Kidney epithelial cell (primary cell): ENCODE measurements at regions not wholly inside any gene's neighbourhood (a gene's known extent, or its start where the extent isn't known, plus 50 kb on each side); places are given as distances from the start of the nearest gene placed in this dataset.
A peak's percentile ranks its signal among the peaks of the same experiment; 100 is the strongest.
"Not testable (repeated sequence)": the region's sequence is repeated elsewhere in the genome, so short reads cannot be mapped to it uniquely, and the experiment has no call there.

Source experiments
- DNase-seq: peaks from one replicate; pipeline ENCODE4 v3.0.0-alpha.2; 2010; ENCODE audit warnings: low read depth
- H3K27me3 ChIP-seq: 2 replicates; pipeline ENCODE4 v1.6.0; 2011; ENCODE audit warnings: low read length; ENCODE audit not compliant: control insufficient read depth, insufficient read depth
- H3K36me3 ChIP-seq: 2 replicates; pipeline ENCODE4 v1.5.1; 2011; ENCODE audit warnings: low read length; ENCODE audit not compliant: control insufficient read depth, insufficient read depth
- H3K4me3 ChIP-seq: 2 replicates; pipeline ENCODE4 v1.5.1; 2011; ENCODE audit warnings: low read depth, mild to moderate bottlenecking, control low read depth, low read length
- TF ChIP-seq, protein P1 (sequence below): IDR thresholded peaks from 2 replicates; pipeline ENCODE4 v1.5.1; 2011; ENCODE audit warnings: mild to moderate bottlenecking, moderate library complexity, low read length, control low read depth, inconsistent platforms; ENCODE audit not compliant: insufficient read depth, poor library complexity, severe bottlenecking

DNA sequence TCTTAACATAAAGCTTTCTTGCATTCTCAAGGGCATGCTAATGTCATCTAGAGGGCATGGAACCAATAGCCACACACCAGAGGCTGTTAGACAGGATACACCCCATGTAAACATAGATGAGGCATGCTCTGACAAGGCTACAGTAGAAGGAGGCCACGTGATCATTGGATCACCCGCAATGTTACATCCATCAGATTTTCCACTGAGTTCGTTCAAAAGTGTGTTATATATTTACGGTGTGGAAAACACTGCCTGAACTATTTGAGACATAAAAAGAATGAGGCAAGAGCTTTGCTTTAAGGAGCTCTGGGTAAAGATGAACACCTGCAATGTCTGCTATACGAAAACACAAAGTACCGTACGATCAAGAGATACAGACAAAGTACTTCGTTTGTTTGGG is 817.5 kb upstream of the SLC10A2 start:
- no peak for DNase-seq
- H3K4me3 ChIP-seq: no peak overlapping the region
- H3K27me3 ChIP-seq: no peaks in the 10 kb centered on the region
- no peaks in the 10 kb centered on the region for H3K36me3 ChIP-seq
- TF ChIP-seq, protein P1, sequence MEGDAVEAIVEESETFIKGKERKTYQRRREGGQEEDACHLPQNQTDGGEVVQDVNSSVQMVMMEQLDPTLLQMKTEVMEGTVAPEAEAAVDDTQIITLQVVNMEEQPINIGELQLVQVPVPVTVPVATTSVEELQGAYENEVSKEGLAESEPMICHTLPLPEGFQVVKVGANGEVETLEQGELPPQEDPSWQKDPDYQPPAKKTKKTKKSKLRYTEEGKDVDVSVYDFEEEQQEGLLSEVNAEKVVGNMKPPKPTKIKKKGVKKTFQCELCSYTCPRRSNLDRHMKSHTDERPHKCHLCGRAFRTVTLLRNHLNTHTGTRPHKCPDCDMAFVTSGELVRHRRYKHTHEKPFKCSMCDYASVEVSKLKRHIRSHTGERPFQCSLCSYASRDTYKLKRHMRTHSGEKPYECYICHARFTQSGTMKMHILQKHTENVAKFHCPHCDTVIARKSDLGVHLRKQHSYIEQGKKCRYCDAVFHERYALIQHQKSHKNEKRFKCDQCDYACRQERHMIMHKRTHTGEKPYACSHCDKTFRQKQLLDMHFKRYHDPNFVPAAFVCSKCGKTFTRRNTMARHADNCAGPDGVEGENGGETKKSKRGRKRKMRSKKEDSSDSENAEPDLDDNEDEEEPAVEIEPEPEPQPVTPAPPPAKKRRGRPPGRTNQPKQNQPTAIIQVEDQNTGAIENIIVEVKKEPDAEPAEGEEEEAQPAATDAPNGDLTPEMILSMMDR: no peak

GRCh38 chr13:103883164-103883563 is 816.9 kb upstream of the SLC10A2 start:
- TF ChIP-seq, protein P1: peak; percentile 62
- DNase-seq: peak; percentile 86
- H3K27me3 ChIP-seq: no peaks in the 10 kb centered on the region
- H3K36me3 ChIP-seq: no peaks in the 10 kb centered on the region
- H3K4me3 ChIP-seq: no peak overlapping the region

DNA sequence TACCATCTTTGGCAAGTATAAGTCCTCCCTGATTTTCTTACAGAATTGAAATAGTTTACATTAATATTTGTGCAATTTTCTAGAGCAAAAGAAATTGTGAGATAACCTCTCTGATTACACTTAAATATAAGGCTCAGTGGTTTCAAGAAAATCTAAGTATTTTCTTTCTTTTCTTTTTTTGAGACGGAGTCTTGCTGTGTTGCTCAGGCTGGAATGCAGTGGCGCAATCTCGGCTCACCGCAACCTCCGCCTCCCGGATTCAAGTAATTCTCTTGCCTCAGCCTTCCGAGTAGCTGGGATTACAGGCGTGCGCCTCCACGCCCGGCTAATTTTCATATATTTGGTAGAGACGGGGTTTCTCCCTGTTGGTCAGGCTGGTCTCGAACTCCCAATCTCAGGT is 813.9 kb upstream of the SLC10A2 start:
- H3K27me3 ChIP-seq: not testable (repeated sequence)

GRCh38 chr13:103878891-103879605 is 812.8 kb upstream of the SLC10A2 start:
- TF ChIP-seq, protein P1: no peak
- Histone ChIP-seq H3K27me3 (no peaks in the 10 kb centered on the region), H3K4me3 (no peak overlapping the region), H3K36me3 (no peaks in the 10 kb centered on the region)
- no peak for DNase-seq

More for the DNA sequence above, 813.9 kb upstream of the SLC10A2 start:
- DNase-seq, H3K36me3 ChIP-seq, H3K4me3 ChIP-seq: not testable (repeated sequence)

- no peak overlapping the region for H3K4me3 ChIP-seq
- TF ChIP-seq, protein P1: no peak
- no peak for DNase-seq
- no peaks in the 10 kb centered on the region for H3K27me3 ChIP-seq
- H3K36me3 ChIP-seq: no peaks in the 10 kb centered on the region
Measured at GRCh38 chr13:103876571-103876970, 810.4 kb upstream of the SLC10A2 start.

DNA sequence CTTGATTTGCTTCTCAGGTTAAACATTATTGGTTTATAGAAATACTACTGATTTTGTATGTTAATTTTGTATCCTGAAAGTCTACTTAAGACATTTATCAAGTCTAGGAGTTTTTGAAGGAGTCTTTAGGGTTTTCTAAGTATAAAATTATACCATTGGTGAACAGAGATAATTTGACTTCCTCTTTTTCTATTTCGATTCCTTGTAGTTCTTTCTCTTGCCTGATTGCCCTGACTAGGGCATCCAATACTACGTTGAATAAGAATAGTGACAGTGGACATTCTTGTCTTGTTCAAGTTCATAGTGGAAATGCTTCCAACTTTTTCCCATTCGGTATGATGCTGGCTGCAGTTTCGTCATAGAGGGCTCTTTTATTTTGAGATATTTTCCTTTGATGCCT is 807.5 kb upstream of the SLC10A2 start:
- TF ChIP-seq, protein P1: no peak
- Histone ChIP-seq H3K27me3 (no peaks in the 10 kb centered on the region), H3K36me3 (no peaks in the 10 kb centered on the region), H3K4me3 (no peak overlapping the region)
- no peak for DNase-seq
